ENCODE measurements at regions not wholly inside any gene's neighbourhood (a gene's known extent, or its start where the extent isn't known, plus 50 kb on each side); places are given as distances from the start of the nearest gene placed in this dataset.

GRCh38 chr4:63020661-63021060 lies 1388.6 kb downstream of the TECRL start:
- no peak for DNase-seq

- DNase-seq: no peak
Observed at GRCh38 chr4:63017300-63017699, 1392.0 kb downstream of the TECRL start.

GRCh38 chr4:62970846-62971245 lies 1438.4 kb downstream of the TECRL start:
- DNase-seq: no peak

- no peak for DNase-seq
Observed at GRCh38 chr4:62960415-62960814, 1448.8 kb downstream of the TECRL start.

- no peak for DNase-seq
Observed at GRCh38 chr4:62953752-62954151, 1455.5 kb downstream of the TECRL start.

GRCh38 chr4:62952366-62952765 lies 1456.9 kb downstream of the TECRL start:
- DNase-seq: no peak

GRCh38 chr4:62948108-62948507 lies 1461.1 kb downstream of the TECRL start:
- DNase-seq: no peak

- DNase-seq: no peak
Observed at GRCh38 chr4:62940229-62940628, 1469.0 kb downstream of the TECRL start.

- DNase-seq: no peak
Observed at GRCh38 chr4:62930884-62931283, 1478.4 kb downstream of the TECRL start.

- DNase-seq: no peak
Observed at GRCh38 chr4:62928483-62928882, 1480.8 kb downstream of the TECRL start.

- no peak for DNase-seq
Observed at GRCh38 chr4:62927574-62927973, 1481.7 kb downstream of the TECRL start.

GRCh38 chr4:62923783-62924182 lies 1485.5 kb downstream of the TECRL start:
- no peak for DNase-seq

GRCh38 chr4:62917649-62918048 lies 1491.6 kb downstream of the TECRL start:
- no peak for DNase-seq

GRCh38 chr4:62914758-62915157 lies 1494.5 kb downstream of the TECRL start:
- no peak for DNase-seq

GRCh38 chr4:62913065-62913464 lies 1496.2 kb downstream of the TECRL start:
- DNase-seq: no peak

GRCh38 chr4:62912531-62912930 lies 1496.7 kb downstream of the TECRL start:
- DNase-seq: no peak

GRCh38 chr4:62909238-62909637 lies 1500.0 kb downstream of the TECRL start:
- no peak for DNase-seq

- no peak for DNase-seq
Observed at GRCh38 chr4:62901101-62901500, 1508.1 kb downstream of the TECRL start.

GRCh38 chr4:62899646-62900364 lies 1509.4 kb downstream of the TECRL start:
- peak; percentile 22 for DNase-seq

GRCh38 chr4:62898115-62898514 lies 1511.1 kb downstream of the TECRL start:
- DNase-seq: no peak

GRCh38 chr4:62896721-62897120 lies 1512.5 kb downstream of the TECRL start:
- DNase-seq: no peak

GRCh38 chr4:62881901-62882300 lies 1527.3 kb downstream of the TECRL start:
- peak; percentile 5 for DNase-seq

GRCh38 chr4:62881210-62881609 lies 1528.0 kb downstream of the TECRL start:
- peak; percentile 1 for DNase-seq

- DNase-seq: no peak
Observed at GRCh38 chr4:62872856-62873255, 1536.4 kb downstream of the TECRL start.

GRCh38 chr4:62871078-62871477 lies 1538.2 kb downstream of the TECRL start:
- no peak for DNase-seq

Measured in fibroblast of upper back skin (primary cell).